ENCODE measurements at regions not wholly inside any gene's neighbourhood (a gene's known extent, or its start where the extent isn't known, plus 50 kb on each side); places are given as distances from the start of the nearest gene placed in this dataset.

- H4K20me1 ChIP-seq (ENCODE audit: insufficient read depth, low read length), result no peaks in the 10 kb centered on the region
- no peak overlapping the region for H3K4me3 Mint-ChIP-seq
- peaks cover 19% of the 10 kb centered on the region for H3K4me1 Mint-ChIP-seq
- H3K27me3 Mint-ChIP-seq (ENCODE audit: low read depth in 3 of 3), result peaks cover 4 to 15% (median 8%) of the 10 kb centered on the region in 3 donors
- no peaks in the 10 kb centered on the region for H3K36me3 Mint-ChIP-seq
- intact Hi-C loops (cut with micrococcal nuclease), result no loop called here
- no peaks in the 10 kb centered on the region for H3K27me3 ChIP-seq (ENCODE audit: control insufficient read depth in 2 of 2, insufficient read depth in 2 of 2, low read length in 2 of 2)
- H3K27ac Mint-ChIP-seq, result no peak overlapping the region
- no peak overlapping the region for H2AFZ ChIP-seq (ENCODE audit: insufficient read depth, low read depth, low read length, poor library complexity, severe bottlenecking)
- H3K36me3 ChIP-seq (replicated peaks in 1 of 2; ENCODE audit: control insufficient read depth in 1 of 2, insufficient read depth in 2 of 2, low read length in 2 of 2), result no peaks in the 10 kb centered on the region
- H3K9ac ChIP-seq (ENCODE audit: insufficient read depth, low read length, poor library complexity, severe bottlenecking), result no peak overlapping the region
- no peak for DNase-seq
- peaks cover 4 to 10% (median 9%) of the 10 kb centered on the region in 7 donors for H3K9me3 Mint-ChIP-seq
- no peaks in the 10 kb centered on the region for H3K79me2 ChIP-seq (ENCODE audit: insufficient read depth, low read length)
- no peak overlapping the region for H3K4me2 ChIP-seq (replicated peaks; ENCODE audit: extremely low read depth, low read length, poor library complexity, severe bottlenecking)
- peaks cover 3 to 5% of the 10 kb centered on the region in 2 donors for H3K9me3 ChIP-seq (replicated peaks in 1 of 2; ENCODE audit: control insufficient read depth in 1 of 2, insufficient read depth in 1 of 2, low read length in 2 of 2)
- H3K4me1 ChIP-seq (ENCODE audit: control insufficient read depth in 1 of 2, insufficient read depth in 2 of 2, low read length in 2 of 2), result no peaks in the 10 kb centered on the region
- no peak for TF ChIP-seq CTCF (IDR thresholded peaks at IDR 0.05)
- no peak overlapping the region for H3K27ac ChIP-seq (ENCODE audit: low read depth in 1 of 2, low read length in 2 of 2)
- no peak overlapping the region for H3K4me3 ChIP-seq (replicated peaks in 1 of 3; ENCODE audit: low read depth in 2 of 3, low read length in 3 of 3)
Measured at GRCh38 chr3:128548021-128548420, 55.0 kb upstream of the GATA2 start.

GRCh38 chr3:128547368-128547987 lies 54.5 kb upstream of the GATA2 start:
- H3K9me3 Mint-ChIP-seq, result peaks cover 4 to 13% (median 11%) of the 10 kb centered on the region in 7 donors
- intact Hi-C loops (cut with micrococcal nuclease), result no loop called here
- no peak for TF ChIP-seq CTCF (IDR thresholded peaks at IDR 0.05)
- Histone ChIP-seq H3K27ac (ENCODE audit: low read depth in 1 of 2, low read length in 2 of 2) (no peak overlapping the region), H3K4me3 (replicated peaks in 1 of 3; ENCODE audit: low read depth in 2 of 3, low read length in 3 of 3) (no peak overlapping the region), H3K9me3 (replicated peaks in 1 of 2; ENCODE audit: control insufficient read depth in 1 of 2, insufficient read depth in 1 of 2, low read length in 2 of 2) (peaks cover 3 to 5% of the 10 kb centered on the region in 2 donors), H3K27me3 (ENCODE audit: control insufficient read depth in 2 of 2, insufficient read depth in 2 of 2, low read length in 2 of 2) (no peaks in the 10 kb centered on the region), H3K9ac (ENCODE audit: insufficient read depth, low read length, poor library complexity, severe bottlenecking) (no peak overlapping the region), H3K4me1 (ENCODE audit: control insufficient read depth in 1 of 2, insufficient read depth in 2 of 2, low read length in 2 of 2) (no peaks in the 10 kb centered on the region), H3K36me3 (replicated peaks in 1 of 2; ENCODE audit: control insufficient read depth in 1 of 2, insufficient read depth in 2 of 2, low read length in 2 of 2) (no peaks in the 10 kb centered on the region), H3K4me2 (replicated peaks; ENCODE audit: extremely low read depth, low read length, poor library complexity, severe bottlenecking) (no peak overlapping the region), H3K79me2 (ENCODE audit: insufficient read depth, low read length) (no peaks in the 10 kb centered on the region), H4K20me1 (ENCODE audit: insufficient read depth, low read length) (no peaks in the 10 kb centered on the region), H2AFZ (ENCODE audit: insufficient read depth, low read depth, low read length, poor library complexity, severe bottlenecking) (no peak overlapping the region)
- no peak overlapping the region for H3K4me3 Mint-ChIP-seq
- no peaks in the 10 kb centered on the region for H3K36me3 Mint-ChIP-seq
- H3K27me3 Mint-ChIP-seq (ENCODE audit: low read depth in 3 of 3), result peaks cover 1 to 15% (median 8%) of the 10 kb centered on the region in 3 donors
- WGBS (ENCODE audit: insufficient coverage), result 78% methylated on average over 5 of the region's 10 CpGs
- H3K27ac Mint-ChIP-seq, result no peak overlapping the region
- DNase-seq, result no peak
- H3K4me1 Mint-ChIP-seq, result peaks cover 19% of the 10 kb centered on the region

All from CD14-positive monocyte (primary cell).